ENCODE measurements at regions not wholly inside any gene's neighbourhood (a gene's known extent, or its start where the extent isn't known, plus 50 kb on each side); places are given as distances from the start of the nearest gene placed in this dataset.

GRCh38 chr2:186407611-186408010, 78.4 kb upstream of the ZC3H15 start:
- no peak for TF ChIP-seq CTCF (IDR thresholded peaks at IDR 0.05)
- TF ChIP-seq EZH2 (IDR thresholded peaks at IDR 0.05; ENCODE audit: borderline replicate concordance, insufficient read depth, low read depth, low read length, poor library complexity, severe bottlenecking): no peak
